ENCODE measurements at regions not wholly inside any gene's neighbourhood (a gene's known extent, or its start where the extent isn't known, plus 50 kb on each side); places are given as distances from the start of the nearest gene placed in this dataset.

- TF ChIP-seq POLR2A (IDR thresholded peaks at IDR 0.05; ENCODE audit: low read depth, low read length) (no peak), RAD21 (IDR thresholded peaks at IDR 0.05; ENCODE audit: low read length) (no peak), CTCF (conservative IDR thresholded peaks at IDR 0.05; ENCODE audit: low read depth, low read length) (no peak), RFX5 (IDR thresholded peaks at IDR 0.05; ENCODE audit: low read depth, low read length) (no peak), USF2 (IDR thresholded peaks at IDR 0.05; ENCODE audit: low read depth, low read length) (no peak), RCOR1 (IDR thresholded peaks at IDR 0.05; ENCODE audit: insufficient replicate concordance, low read length) (no peak), MAZ (IDR thresholded peaks at IDR 0.05; ENCODE audit: borderline replicate concordance, low read depth, low read length) (no peak), BHLHE40 (IDR thresholded peaks at IDR 0.05; ENCODE audit: low read depth, low read length) (no peak)
Measured at GRCh38 chr9:129359916-129360536, 182.0 kb upstream of the IER5L start.
